ENCODE measurements at regions not wholly inside any gene's neighbourhood (a gene's known extent, or its start where the extent isn't known, plus 50 kb on each side); places are given as distances from the start of the nearest gene placed in this dataset.

DNA sequence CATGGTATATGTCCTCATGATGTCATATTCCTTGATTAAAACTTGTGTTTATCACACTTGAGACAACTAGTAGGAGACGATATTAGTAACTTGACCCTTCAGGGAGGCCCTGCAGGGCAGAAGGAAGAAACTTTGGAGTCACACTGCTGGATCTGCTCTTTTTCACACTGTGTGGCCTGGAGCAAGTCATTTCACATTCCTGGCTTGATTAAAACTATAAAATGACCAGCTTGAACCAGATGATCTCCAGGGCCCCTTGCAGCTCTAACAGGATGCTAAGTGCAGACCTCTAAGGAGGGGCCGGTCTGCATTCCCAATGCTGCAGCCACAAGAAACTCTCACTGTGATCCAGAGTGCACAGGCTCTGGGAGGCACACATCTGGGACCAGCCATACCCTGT is 146.4 kb upstream of the ZNF366 start:
- no peaks in the 10 kb centered on the region for H3K36me3 ChIP-seq (ENCODE audit: control insufficient read depth in 2 of 2, insufficient read depth in 2 of 2, low read length in 2 of 2)
- H3K27ac ChIP-seq (ENCODE audit: low read length), result no peak overlapping the region
- no peaks in the 10 kb centered on the region for H3K4me1 ChIP-seq (ENCODE audit: control insufficient read depth, insufficient read depth, low read length)
- H3K9ac ChIP-seq (ENCODE audit: low read length in 2 of 2), result no peak overlapping the region
- no peak overlapping the region for H3K4me3 ChIP-seq (ENCODE audit: low read length in 2 of 2)
- no peaks in the 10 kb centered on the region for H3K9me3 ChIP-seq (ENCODE audit: control insufficient read depth in 2 of 2, low read length in 2 of 2)
- H3K27me3 ChIP-seq (ENCODE audit: control insufficient read depth in 1 of 2, insufficient read depth in 2 of 2, low read length in 2 of 2), result no peaks in the 10 kb centered on the region

DNA sequence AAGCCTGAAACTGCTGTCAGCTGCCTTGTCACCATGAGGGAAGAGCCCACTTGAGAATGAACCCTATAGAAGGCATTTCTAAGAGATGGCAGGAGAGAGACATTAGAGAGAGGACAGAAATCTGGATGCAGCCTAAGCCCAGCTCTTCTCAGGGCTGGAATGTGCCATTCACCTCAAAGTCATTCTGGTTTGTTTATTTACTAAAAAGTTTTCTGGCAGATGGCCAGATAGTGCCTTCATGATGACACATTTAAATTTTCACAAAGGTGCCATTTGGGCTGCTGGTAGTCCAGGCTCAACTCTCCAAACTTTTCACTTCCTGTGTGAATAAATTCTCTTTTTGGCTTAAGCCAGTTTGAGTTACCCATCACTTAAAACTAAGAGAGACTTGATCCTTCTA is 144.6 kb upstream of the ZNF366 start:
- H3K4me3 ChIP-seq (ENCODE audit: low read length in 2 of 2), result no peak overlapping the region
- H3K27me3 ChIP-seq (ENCODE audit: control insufficient read depth in 1 of 2, insufficient read depth in 2 of 2, low read length in 2 of 2), result no peaks in the 10 kb centered on the region
- no peak overlapping the region for H3K27ac ChIP-seq (ENCODE audit: low read length)
- no peaks in the 10 kb centered on the region for H3K4me1 ChIP-seq (ENCODE audit: control insufficient read depth, insufficient read depth, low read length)
- no peak overlapping the region for H3K9ac ChIP-seq (ENCODE audit: low read length in 2 of 2)
- no peaks in the 10 kb centered on the region for H3K36me3 ChIP-seq (ENCODE audit: control insufficient read depth in 2 of 2, insufficient read depth in 2 of 2, low read length in 2 of 2)
- H3K9me3 ChIP-seq (ENCODE audit: control insufficient read depth in 2 of 2, low read length in 2 of 2), result no peaks in the 10 kb centered on the region

DNA sequence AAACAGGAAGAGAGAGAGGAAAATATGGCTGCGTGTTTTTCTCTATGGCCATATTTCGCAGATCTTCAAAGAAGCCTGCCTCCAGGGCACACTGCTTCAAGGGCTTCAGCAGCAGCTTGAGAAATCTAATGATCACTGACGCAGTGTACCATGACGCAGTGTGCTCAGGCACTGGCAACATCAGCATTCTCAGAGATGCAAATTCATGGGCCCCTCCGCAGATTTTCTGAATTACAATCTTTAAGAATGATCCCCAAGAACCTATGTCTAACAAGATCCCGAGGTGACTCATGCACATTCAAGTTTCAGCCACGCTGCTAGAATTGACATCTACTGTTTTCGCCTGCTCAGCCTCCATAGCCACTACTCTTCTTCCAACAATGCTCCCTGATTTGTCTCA is 143.9 kb upstream of the ZNF366 start:
- Histone ChIP-seq H3K27me3 (ENCODE audit: control insufficient read depth in 1 of 2, insufficient read depth in 2 of 2, low read length in 2 of 2) (no peaks in the 10 kb centered on the region), H3K4me1 (ENCODE audit: control insufficient read depth, insufficient read depth, low read length) (no peaks in the 10 kb centered on the region), H3K27ac (ENCODE audit: low read length) (no peak overlapping the region), H3K9me3 (ENCODE audit: control insufficient read depth in 2 of 2, low read length in 2 of 2) (no peaks in the 10 kb centered on the region), H3K9ac (ENCODE audit: low read length in 2 of 2) (no peak overlapping the region), H3K4me3 (ENCODE audit: low read length in 2 of 2) (no peak overlapping the region), H3K36me3 (ENCODE audit: control insufficient read depth in 2 of 2, insufficient read depth in 2 of 2, low read length in 2 of 2) (no peaks in the 10 kb centered on the region)

DNA sequence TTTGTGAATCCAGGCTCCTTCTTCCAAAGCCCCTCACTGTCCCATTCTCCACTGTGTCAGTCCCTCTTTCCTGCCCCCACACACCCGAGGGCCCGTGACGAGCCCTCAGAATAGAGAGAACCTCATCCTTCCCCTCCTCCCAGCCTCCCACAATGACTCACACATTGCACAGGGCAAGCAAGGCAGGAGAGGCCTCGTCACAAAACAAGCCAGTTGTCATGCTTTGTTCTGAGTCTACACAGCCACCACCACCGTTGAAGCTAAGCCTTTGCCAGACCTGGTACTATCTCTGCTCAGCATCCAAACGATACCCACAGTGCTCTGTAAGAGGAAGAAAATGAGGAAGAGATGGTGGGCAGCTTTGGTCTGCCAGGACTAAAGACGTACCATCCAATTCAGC is 142.2 kb upstream of the ZNF366 start:
- no peaks in the 10 kb centered on the region for H3K27me3 ChIP-seq (ENCODE audit: control insufficient read depth in 1 of 2, insufficient read depth in 2 of 2, low read length in 2 of 2)
- no peak overlapping the region for H3K9ac ChIP-seq (ENCODE audit: low read length in 2 of 2)
- H3K27ac ChIP-seq (ENCODE audit: low read length), result no peak overlapping the region
- no peak overlapping the region for H3K4me3 ChIP-seq (ENCODE audit: low read length in 2 of 2)
- H3K4me1 ChIP-seq (ENCODE audit: control insufficient read depth, insufficient read depth, low read length), result no peaks in the 10 kb centered on the region
- H3K36me3 ChIP-seq (ENCODE audit: control insufficient read depth in 2 of 2, insufficient read depth in 2 of 2, low read length in 2 of 2), result no peaks in the 10 kb centered on the region
- no peaks in the 10 kb centered on the region for H3K9me3 ChIP-seq (ENCODE audit: control insufficient read depth in 2 of 2, low read length in 2 of 2)

DNA sequence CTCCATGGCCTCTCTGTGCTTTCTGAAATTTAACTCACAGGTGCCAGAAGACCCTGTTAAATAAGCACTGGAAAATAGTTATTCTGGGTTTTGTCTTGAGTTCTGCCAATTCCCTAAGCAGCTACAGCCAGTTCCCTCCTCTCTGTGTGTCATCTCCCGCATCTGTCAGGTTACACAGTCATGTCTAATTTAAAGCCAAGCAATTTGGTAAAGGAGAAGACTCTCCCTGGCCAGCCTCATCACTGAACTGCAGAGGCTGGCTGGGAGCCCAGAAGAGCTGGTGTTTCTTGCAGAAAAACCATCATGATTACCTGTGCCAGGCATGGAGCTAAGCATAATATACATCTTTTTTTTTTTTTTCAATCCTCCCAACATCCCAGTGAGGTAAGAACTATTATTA is 141.3 kb upstream of the ZNF366 start:
- Histone ChIP-seq H3K27me3 (ENCODE audit: control insufficient read depth in 1 of 2, insufficient read depth in 2 of 2, low read length in 2 of 2) (no peaks in the 10 kb centered on the region), H3K36me3 (ENCODE audit: control insufficient read depth in 2 of 2, insufficient read depth in 2 of 2, low read length in 2 of 2) (no peaks in the 10 kb centered on the region), H3K4me1 (ENCODE audit: control insufficient read depth, insufficient read depth, low read length) (no peaks in the 10 kb centered on the region), H3K9me3 (ENCODE audit: control insufficient read depth in 2 of 2, low read length in 2 of 2) (no peaks in the 10 kb centered on the region), H3K9ac (ENCODE audit: low read length in 2 of 2) (no peak overlapping the region), H3K4me3 (ENCODE audit: low read length in 2 of 2) (no peak overlapping the region), H3K27ac (ENCODE audit: low read length) (no peak overlapping the region)

DNA sequence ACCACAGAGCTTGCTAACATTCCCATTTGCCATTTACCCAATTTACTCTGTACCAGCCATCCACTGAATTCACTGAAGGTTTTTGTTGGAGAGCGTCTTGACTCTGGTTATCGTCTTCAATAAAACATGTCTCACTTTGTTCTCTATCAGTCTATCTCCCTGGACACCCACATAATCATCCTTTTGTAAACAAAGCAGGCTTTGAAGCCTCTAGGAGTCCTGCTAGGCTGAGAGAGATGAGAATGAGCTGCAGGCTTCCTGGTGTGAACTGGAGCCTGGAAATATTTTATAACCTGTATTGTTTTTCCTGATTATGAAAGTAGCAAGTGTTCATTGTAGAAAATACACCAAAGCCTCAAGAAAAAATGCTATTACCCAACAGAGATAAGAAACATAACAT is 140.6 kb upstream of the ZNF366 start:
- no peak overlapping the region for H3K4me3 ChIP-seq (ENCODE audit: low read length in 2 of 2)
- no peak overlapping the region for H3K9ac ChIP-seq (ENCODE audit: low read length in 2 of 2)
- no peaks in the 10 kb centered on the region for H3K36me3 ChIP-seq (ENCODE audit: control insufficient read depth in 2 of 2, insufficient read depth in 2 of 2, low read length in 2 of 2)
- H3K4me1 ChIP-seq (ENCODE audit: control insufficient read depth, insufficient read depth, low read length), result no peaks in the 10 kb centered on the region
- H3K27ac ChIP-seq (ENCODE audit: low read length), result no peak overlapping the region
- no peaks in the 10 kb centered on the region for H3K9me3 ChIP-seq (ENCODE audit: control insufficient read depth in 2 of 2, low read length in 2 of 2)
- H3K27me3 ChIP-seq (ENCODE audit: control insufficient read depth in 1 of 2, insufficient read depth in 2 of 2, low read length in 2 of 2), result no peaks in the 10 kb centered on the region

DNA sequence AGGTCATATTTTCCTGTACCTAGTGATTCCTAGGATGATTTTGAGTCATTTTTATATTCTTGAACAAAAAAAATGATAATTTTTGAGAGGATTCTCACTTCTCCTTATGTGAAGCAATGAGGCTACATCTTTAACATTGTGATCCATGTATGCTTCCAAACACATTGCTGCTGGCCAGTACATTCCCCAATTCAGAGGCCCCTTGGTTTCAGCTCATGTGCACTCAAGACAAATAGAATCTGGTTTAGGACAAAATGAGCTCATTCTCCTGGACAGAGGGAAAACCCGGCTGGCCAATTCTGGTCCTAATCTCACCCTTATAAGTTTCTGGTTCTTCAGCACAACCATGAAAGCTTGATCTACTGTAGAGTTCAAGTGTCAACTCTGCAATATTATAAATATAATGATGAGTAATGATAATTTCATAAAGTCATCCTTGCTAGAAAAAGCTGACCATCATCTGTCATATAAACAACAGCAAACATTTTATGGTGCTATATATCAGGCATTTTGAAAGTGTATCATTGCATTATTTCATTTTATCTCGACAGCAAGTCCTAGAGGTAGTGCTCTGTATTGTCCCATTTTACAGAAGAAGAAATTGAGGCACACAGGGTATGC is 139.1 kb upstream of the ZNF366 start:
- Histone ChIP-seq H3K27ac (ENCODE audit: low read length) (no peak overlapping the region), H3K9me3 (ENCODE audit: control insufficient read depth in 2 of 2, low read length in 2 of 2) (no peaks in the 10 kb centered on the region), H3K4me1 (ENCODE audit: control insufficient read depth, insufficient read depth, low read length) (no peaks in the 10 kb centered on the region), H3K9ac (ENCODE audit: low read length in 2 of 2) (no peak overlapping the region), H3K36me3 (ENCODE audit: control insufficient read depth in 2 of 2, insufficient read depth in 2 of 2, low read length in 2 of 2) (no peaks in the 10 kb centered on the region), H3K27me3 (ENCODE audit: control insufficient read depth in 1 of 2, insufficient read depth in 2 of 2, low read length in 2 of 2) (no peaks in the 10 kb centered on the region), H3K4me3 (ENCODE audit: low read length in 2 of 2) (no peak overlapping the region)

DNA sequence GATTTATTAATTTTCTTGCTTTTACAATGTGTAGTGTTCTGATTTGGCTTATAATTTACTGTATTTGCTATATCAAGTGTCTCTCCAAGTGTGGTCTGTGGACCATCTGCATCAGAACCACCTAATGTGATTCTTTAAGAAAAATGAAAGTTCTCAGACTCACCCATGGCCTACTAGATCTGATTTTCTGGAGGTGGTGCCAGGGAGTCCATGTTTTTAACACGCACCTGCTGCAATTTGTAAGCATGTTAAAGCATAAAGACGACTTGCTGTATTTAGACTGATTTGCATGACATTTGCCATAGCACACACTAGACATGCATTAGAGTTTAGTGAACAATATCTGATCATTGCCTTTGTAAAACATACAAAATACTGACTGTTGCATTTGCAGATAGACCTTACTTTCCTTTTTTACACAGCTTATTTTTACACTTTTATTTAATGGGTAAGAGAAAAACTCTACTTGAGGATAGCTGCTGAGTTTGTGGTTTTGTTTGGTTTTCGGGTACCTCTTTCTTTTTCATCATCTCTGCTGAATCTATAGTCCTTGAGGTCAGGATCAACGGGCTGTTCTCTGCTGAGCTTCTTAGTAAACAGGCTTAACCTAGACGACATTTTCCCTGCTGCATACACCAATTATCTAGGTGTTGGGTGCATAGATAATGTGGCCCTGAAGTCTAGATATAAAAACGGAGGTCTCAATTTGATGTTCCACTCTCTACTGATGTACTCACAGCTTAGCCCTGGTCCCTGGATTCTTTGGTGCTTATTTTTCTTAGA is 138.0 kb upstream of the ZNF366 start:
- Histone ChIP-seq H3K4me1 (ENCODE audit: control insufficient read depth, insufficient read depth, low read length) (no peaks in the 10 kb centered on the region), H3K36me3 (ENCODE audit: control insufficient read depth in 2 of 2, insufficient read depth in 2 of 2, low read length in 2 of 2) (no peaks in the 10 kb centered on the region), H3K4me3 (ENCODE audit: low read length in 2 of 2) (no peak overlapping the region), H3K9me3 (ENCODE audit: control insufficient read depth in 2 of 2, low read length in 2 of 2) (no peaks in the 10 kb centered on the region), H3K27me3 (ENCODE audit: control insufficient read depth in 1 of 2, insufficient read depth in 2 of 2, low read length in 2 of 2) (no peaks in the 10 kb centered on the region), H3K27ac (ENCODE audit: low read length) (no peak overlapping the region), H3K9ac (ENCODE audit: low read length in 2 of 2) (no peak overlapping the region)

DNA sequence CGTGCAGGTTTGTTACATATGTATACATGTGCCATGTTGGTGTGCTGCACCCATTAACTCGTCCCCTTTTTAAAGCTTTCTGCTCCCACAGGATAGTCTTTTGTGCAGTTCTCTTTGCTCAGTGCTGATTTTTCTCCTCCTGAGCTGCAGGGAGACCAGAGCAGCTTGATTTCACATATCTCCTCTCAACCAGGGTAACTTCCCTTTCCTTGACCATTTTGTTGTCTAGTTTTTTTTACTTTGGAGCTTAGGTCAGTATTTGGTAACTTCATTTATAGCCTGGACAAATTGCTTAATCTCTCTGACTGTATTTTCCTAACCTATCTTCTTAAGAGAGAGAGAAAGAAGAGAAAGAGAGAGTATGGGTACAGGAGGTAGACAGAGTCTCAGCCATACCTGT is 137.1 kb upstream of the ZNF366 start:
- H3K4me1 ChIP-seq (ENCODE audit: control insufficient read depth, insufficient read depth, low read length), result no peaks in the 10 kb centered on the region
- no peaks in the 10 kb centered on the region for H3K9me3 ChIP-seq (ENCODE audit: control insufficient read depth in 2 of 2, low read length in 2 of 2)
- no peaks in the 10 kb centered on the region for H3K36me3 ChIP-seq (ENCODE audit: control insufficient read depth in 2 of 2, insufficient read depth in 2 of 2, low read length in 2 of 2)
- no peak overlapping the region for H3K9ac ChIP-seq (ENCODE audit: low read length in 2 of 2)
- H3K27ac ChIP-seq (ENCODE audit: low read length), result no peak overlapping the region
- H3K27me3 ChIP-seq (ENCODE audit: control insufficient read depth in 1 of 2, insufficient read depth in 2 of 2, low read length in 2 of 2), result no peaks in the 10 kb centered on the region
- no peak overlapping the region for H3K4me3 ChIP-seq (ENCODE audit: low read length in 2 of 2)

DNA sequence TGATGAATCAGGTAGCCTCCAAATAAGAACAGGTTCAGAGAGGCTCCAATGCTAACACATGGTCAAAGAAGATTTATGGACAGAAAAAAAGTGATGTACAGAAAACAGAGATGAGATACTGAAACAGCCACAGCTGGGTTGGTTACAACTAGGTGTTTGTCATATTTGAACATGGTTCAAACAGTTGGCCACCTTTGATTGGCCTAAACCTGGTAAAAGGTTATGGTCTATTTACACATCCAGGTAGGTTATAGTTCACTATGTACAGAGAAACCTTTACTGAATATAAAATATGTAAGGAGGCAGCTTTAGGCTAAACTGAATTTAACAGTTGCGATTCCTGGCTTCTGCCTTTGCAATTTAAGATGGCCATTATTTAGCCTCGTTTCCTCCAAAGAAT is 134.0 kb upstream of the ZNF366 start:
- Histone ChIP-seq H3K4me3 (ENCODE audit: low read length in 2 of 2) (no peak overlapping the region), H3K36me3 (ENCODE audit: control insufficient read depth in 2 of 2, insufficient read depth in 2 of 2, low read length in 2 of 2) (no peaks in the 10 kb centered on the region), H3K4me1 (ENCODE audit: control insufficient read depth, insufficient read depth, low read length) (no peaks in the 10 kb centered on the region), H3K9ac (ENCODE audit: low read length in 2 of 2) (no peak overlapping the region), H3K9me3 (ENCODE audit: control insufficient read depth in 2 of 2, low read length in 2 of 2) (no peaks in the 10 kb centered on the region), H3K27me3 (ENCODE audit: control insufficient read depth in 1 of 2, insufficient read depth in 2 of 2, low read length in 2 of 2) (no peaks in the 10 kb centered on the region), H3K27ac (ENCODE audit: low read length) (no peak overlapping the region)

DNA sequence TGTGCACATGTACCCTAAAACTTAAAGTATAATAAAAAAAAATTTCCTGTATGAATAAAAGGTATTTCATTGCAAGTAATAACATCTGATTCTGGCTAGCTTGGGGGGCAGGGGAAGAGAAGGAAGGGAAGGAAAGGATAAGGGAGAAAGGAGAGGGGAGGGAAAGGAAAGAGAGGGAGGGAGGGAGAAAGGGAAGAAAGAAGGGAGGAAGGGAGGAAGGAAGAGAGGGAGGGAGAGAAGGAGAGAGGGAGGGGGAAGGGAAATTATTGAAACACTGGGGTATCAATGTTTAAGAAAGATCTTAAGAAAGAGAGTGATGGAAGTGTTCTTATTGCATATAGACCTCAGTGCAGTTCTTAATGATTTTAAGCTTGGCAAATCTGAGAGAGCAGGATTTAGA is 129.8 kb upstream of the ZNF366 start:
- Histone ChIP-seq H3K36me3 (ENCODE audit: control insufficient read depth in 2 of 2, insufficient read depth in 2 of 2, low read length in 2 of 2) (no peaks in the 10 kb centered on the region), H3K4me3 (ENCODE audit: low read length in 2 of 2) (no peak overlapping the region), H3K27me3 (ENCODE audit: control insufficient read depth in 1 of 2, insufficient read depth in 2 of 2, low read length in 2 of 2) (no peaks in the 10 kb centered on the region), H3K9ac (ENCODE audit: low read length in 2 of 2) (no peak overlapping the region), H3K4me1 (ENCODE audit: control insufficient read depth, insufficient read depth, low read length) (peaks cover 3% of the 10 kb centered on the region), H3K9me3 (ENCODE audit: control insufficient read depth in 2 of 2, low read length in 2 of 2) (no peaks in the 10 kb centered on the region), H3K27ac (ENCODE audit: low read length) (no peak overlapping the region)

Measured in stomach smooth muscle (tissue), 2 donors.